22Rv1 (cell line): ENCODE measurements at regions not wholly inside any gene's neighbourhood (a gene's known extent, or its start where the extent isn't known, plus 50 kb on each side); places are given as distances from the start of the nearest gene placed in this dataset.

Source experiments
- ZFX ChIP-seq: fragments of 450-650 bp; IDR thresholded peaks from 2 replicates; pipeline ENCODE4 v1.6.1; 2017; ENCODE audit warnings: antibody characterized with exemption, borderline replicate concordance
- TF ChIP-seq, protein P1 (sequence below): fragments of 450-650 bp; IDR thresholded peaks from 2 replicates; pipeline ENCODE4 v1.5.1; 2017; ENCODE audit warnings: mild to moderate bottlenecking

DNA sequence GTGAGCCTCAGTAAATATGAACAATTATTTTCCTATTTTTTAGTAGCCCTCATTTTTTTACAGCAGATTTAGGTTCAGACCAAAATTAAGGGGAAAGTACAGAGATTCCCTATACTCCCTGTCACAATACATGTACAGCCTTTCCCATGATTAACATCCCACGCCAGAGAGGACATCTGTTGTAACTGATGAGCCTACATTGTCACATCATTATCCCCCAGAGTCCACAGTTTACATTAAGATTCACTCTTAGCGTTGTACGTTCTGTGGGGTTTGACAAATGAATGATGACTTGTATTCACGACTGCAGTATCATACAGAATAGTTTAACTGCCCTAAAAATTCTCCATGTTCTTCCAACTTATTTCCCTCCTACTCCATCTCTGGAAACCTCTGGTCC is 262.3 kb upstream of the MSX2 start:
- TF ChIP-seq, protein P1, sequence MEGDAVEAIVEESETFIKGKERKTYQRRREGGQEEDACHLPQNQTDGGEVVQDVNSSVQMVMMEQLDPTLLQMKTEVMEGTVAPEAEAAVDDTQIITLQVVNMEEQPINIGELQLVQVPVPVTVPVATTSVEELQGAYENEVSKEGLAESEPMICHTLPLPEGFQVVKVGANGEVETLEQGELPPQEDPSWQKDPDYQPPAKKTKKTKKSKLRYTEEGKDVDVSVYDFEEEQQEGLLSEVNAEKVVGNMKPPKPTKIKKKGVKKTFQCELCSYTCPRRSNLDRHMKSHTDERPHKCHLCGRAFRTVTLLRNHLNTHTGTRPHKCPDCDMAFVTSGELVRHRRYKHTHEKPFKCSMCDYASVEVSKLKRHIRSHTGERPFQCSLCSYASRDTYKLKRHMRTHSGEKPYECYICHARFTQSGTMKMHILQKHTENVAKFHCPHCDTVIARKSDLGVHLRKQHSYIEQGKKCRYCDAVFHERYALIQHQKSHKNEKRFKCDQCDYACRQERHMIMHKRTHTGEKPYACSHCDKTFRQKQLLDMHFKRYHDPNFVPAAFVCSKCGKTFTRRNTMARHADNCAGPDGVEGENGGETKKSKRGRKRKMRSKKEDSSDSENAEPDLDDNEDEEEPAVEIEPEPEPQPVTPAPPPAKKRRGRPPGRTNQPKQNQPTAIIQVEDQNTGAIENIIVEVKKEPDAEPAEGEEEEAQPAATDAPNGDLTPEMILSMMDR, result no peak
- TF ChIP-seq ZFX, result no peak
